ENCODE measurements at regions not wholly inside any gene's neighbourhood (a gene's known extent, or its start where the extent isn't known, plus 50 kb on each side); places are given as distances from the start of the nearest gene placed in this dataset.
"Not testable (repeated sequence)": the region's sequence is repeated elsewhere in the genome, so short reads cannot be mapped to it uniquely, and the experiment has no call there.

DNA sequence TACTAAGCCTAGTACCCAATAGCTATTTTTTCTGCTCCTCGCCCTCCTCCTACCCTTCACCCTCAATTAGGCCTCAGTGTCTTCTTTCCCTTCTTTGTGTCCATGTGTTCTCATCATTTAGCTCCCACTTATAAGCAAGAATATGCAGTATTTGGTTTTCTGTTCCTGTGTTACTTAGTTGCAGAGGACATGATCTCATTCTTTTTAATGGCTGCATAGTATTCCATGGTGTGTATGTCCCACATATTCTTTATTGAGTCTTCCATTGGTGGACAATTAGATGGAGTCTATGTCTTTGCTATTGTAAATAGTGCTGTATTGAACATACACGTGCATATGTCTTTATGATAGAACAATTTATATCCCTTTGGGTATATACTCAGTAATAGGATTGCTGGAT is 106.9 kb upstream of the NR5A2 start:
- Histone ChIP-seq H3K4me3 (no peak overlapping the region), H3K27me3 (no peaks in the 10 kb centered on the region), H3K27ac (no peak overlapping the region), H3K4me1 (no peaks in the 10 kb centered on the region), H3K9me3 (no peaks in the 10 kb centered on the region), H3K36me3 (no peaks in the 10 kb centered on the region)
- ATAC-seq, result no peak
- intact Hi-C loops (cut with DNase I), result no loop called here
- DNase-seq, result no peak
- TF ChIP-seq, protein P1, sequence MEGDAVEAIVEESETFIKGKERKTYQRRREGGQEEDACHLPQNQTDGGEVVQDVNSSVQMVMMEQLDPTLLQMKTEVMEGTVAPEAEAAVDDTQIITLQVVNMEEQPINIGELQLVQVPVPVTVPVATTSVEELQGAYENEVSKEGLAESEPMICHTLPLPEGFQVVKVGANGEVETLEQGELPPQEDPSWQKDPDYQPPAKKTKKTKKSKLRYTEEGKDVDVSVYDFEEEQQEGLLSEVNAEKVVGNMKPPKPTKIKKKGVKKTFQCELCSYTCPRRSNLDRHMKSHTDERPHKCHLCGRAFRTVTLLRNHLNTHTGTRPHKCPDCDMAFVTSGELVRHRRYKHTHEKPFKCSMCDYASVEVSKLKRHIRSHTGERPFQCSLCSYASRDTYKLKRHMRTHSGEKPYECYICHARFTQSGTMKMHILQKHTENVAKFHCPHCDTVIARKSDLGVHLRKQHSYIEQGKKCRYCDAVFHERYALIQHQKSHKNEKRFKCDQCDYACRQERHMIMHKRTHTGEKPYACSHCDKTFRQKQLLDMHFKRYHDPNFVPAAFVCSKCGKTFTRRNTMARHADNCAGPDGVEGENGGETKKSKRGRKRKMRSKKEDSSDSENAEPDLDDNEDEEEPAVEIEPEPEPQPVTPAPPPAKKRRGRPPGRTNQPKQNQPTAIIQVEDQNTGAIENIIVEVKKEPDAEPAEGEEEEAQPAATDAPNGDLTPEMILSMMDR (IDR thresholded peaks at IDR 0.05), result no peak

DNA sequence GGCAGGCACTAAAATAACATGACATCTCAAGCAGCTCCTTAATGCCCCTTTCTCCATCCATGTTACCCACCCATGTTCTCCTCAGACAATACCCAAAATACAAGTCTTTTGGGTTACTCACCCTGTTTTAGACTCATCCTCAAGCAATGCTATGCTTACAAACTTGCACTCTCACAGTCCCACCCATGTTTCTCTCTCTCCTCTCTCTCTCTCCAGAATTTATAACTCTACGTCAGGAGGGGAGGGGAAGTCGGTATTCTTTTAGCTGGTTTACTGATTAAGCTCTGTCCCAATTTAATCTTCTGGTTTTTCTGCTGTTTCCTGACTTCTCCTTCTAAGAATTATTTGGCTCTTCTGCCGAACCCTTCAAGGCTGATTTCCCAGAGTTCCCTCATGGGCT is 98.0 kb upstream of the NR5A2 start:
- DNase-seq (no peak), ATAC-seq (no peak)
- intact Hi-C loops (cut with DNase I), result no loop called here
- H3K36me3 ChIP-seq, result no peaks in the 10 kb centered on the region
- H3K9me3 ChIP-seq, result no peaks in the 10 kb centered on the region
- no peaks in the 10 kb centered on the region for H3K4me1 ChIP-seq
- TF ChIP-seq, protein P1 (IDR thresholded peaks at IDR 0.05), result no peak
- no peak overlapping the region for H3K4me3 ChIP-seq
- H3K27me3 ChIP-seq, result no peaks in the 10 kb centered on the region
- H3K27ac ChIP-seq, result no peak overlapping the region

DNA sequence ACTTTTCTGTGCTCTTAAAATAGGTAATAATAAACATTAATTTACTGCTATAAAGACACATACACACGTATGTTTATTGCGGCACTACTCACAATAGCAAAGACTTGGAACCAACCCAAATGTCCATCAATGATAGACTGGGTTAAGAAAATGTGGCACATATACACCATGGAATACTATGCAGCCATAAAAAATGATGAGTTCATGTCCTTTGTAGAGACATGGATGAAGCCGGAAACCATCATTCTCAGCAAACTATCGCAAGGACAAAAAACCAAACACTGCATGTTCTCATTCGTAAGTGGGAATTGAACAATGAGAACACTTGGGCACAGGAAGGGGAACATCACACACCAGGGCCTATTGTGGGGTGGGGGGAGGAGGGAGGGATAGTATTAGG is 97.4 kb upstream of the NR5A2 start:
- intact Hi-C loops (cut with DNase I); H3K27ac ChIP-seq; H3K4me3 ChIP-seq; DNase-seq; H3K4me1 ChIP-seq; H3K27me3 ChIP-seq; H3K9me3 ChIP-seq; ATAC-seq; H3K36me3 ChIP-seq: not testable (repeated sequence)

- no peak overlapping the region for H3K4me3 ChIP-seq
- intact Hi-C loops (cut with DNase I), result no loop called here
- no peaks in the 10 kb centered on the region for H3K36me3 ChIP-seq
- TF ChIP-seq, protein P1 (IDR thresholded peaks at IDR 0.05), result no peak
- H3K27ac ChIP-seq, result no peak overlapping the region
- DNase-seq, result no peak
- peak; percentile 43 for ATAC-seq
- no peaks in the 10 kb centered on the region for H3K4me1 ChIP-seq
- no peaks in the 10 kb centered on the region for H3K9me3 ChIP-seq
- no peaks in the 10 kb centered on the region for H3K27me3 ChIP-seq
These were observed 95.7 kb upstream of the NR5A2 start for GRCh38 chr1:199931666-199932377.

DNA sequence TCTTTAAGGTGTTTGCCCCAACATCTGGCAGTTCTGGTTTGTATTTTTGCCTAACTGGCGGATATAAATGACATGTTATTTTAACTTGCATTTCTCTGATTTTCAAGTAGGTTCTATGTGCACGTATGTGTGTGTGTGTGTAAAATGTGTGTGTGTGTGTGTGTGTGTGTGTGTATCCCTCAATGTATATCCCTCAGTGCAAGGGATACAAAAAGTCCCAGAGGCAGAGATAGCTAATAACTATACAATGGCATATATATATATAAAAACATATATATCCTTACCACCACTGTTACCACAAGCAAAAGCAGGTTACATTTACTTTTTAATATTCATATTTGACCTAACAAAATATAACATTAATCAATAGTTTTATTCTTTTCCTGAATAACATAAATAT is 95.0 kb upstream of the NR5A2 start:
- Histone ChIP-seq H3K4me1 (no peaks in the 10 kb centered on the region), H3K4me3 (no peak overlapping the region), H3K36me3 (no peaks in the 10 kb centered on the region), H3K9me3 (no peaks in the 10 kb centered on the region), H3K27ac (no peak overlapping the region), H3K27me3 (no peaks in the 10 kb centered on the region)
- TF ChIP-seq, protein P1 (IDR thresholded peaks at IDR 0.05), result no peak
- no peak for DNase-seq
- no peak for ATAC-seq
- intact Hi-C loops (cut with DNase I), result no loop called here

GRCh38 chr1:199936441-199936840 is 91.1 kb upstream of the NR5A2 start:
- Histone ChIP-seq H3K4me3 (no peak overlapping the region), H3K9me3 (no peaks in the 10 kb centered on the region), H3K36me3 (no peaks in the 10 kb centered on the region), H3K4me1 (no peaks in the 10 kb centered on the region), H3K27ac (no peak overlapping the region), H3K27me3 (no peaks in the 10 kb centered on the region)
- intact Hi-C loops (cut with DNase I), result no loop called here
- TF ChIP-seq, protein P1 (IDR thresholded peaks at IDR 0.05), result no peak
- ATAC-seq (no peak), DNase-seq (no peak)

All from upper lobe of right lung (tissue), 1 donor.